Stomach (tissue), 8 donors: ENCODE measurements at regions not wholly inside any gene's neighbourhood (a gene's known extent, or its start where the extent isn't known, plus 50 kb on each side); places are given as distances from the start of the nearest gene placed in this dataset.

Experiments
- DNase-seq, 2 donors: peaks; one replicate each; pipeline versions ENCODE4 v3.0.0 to v3.0.0-alpha.2; 2013 to 2019
- H3K27ac ChIP-seq, 5 donors: fragments of 200-600 bp in 4 of 5; sonication (generic) in 4 of 5; one replicate each; pipeline ENCODE4 v1.5.1; 2013 to 2019; ENCODE audit warnings: mild to moderate bottlenecking in 1 of 5, moderate library complexity in 1 of 5
- H3K27me3 ChIP-seq, 3 donors: fragments of 200-600 bp; sonication (generic); one replicate each; pipeline ENCODE4 v1.5.1; 2017 to 2019; ENCODE audit warnings: mixed run types in 1 of 3
- H3K36me3 ChIP-seq, 4 donors: fragments of 200-600 bp; sonication (generic); 1 replicate in 3 of 4; 2 replicates in 1 of 4; pipeline ENCODE4 v1.5.1; 2016 to 2019
- H3K4me1 ChIP-seq, 4 donors: fragments of 200-600 bp; sonication (generic); one replicate each; pipeline ENCODE4 v1.5.1; 2016 to 2019
- H3K4me3 ChIP-seq, 4 donors: fragments of 200-600 bp; sonication (generic) in 3 of 4; one replicate each; pipeline ENCODE4 v1.5.1; 2016 to 2019; ENCODE audit warnings: mild to moderate bottlenecking in 1 of 4
- H3K9me3 ChIP-seq, 4 donors: fragments of 200-600 bp; sonication (generic); one replicate each; pipeline ENCODE4 v1.5.1; 2016 to 2019
- CTCF ChIP-seq, 7 experiments: fragments of 450-650 bp in 4 of 7; fragments of 200-600 bp in 3 of 7; sonication (generic) in 3 of 7; IDR thresholded peaks; one replicate each; pipeline ENCODE4 v1.5.1; 2016 to 2019; ENCODE audit warnings: antibody characterized with exemption in 7 of 7, control low read depth in 2 of 7, mild to moderate bottlenecking in 1 of 7
- EP300 ChIP-seq: sonication (generic); formaldehyde crosslinking; IDR thresholded peaks from one replicate; pipeline ENCODE4 v1.6.1; 2017; ENCODE audit warnings: antibody characterized with exemption
- POLR2A ChIP-seq, 4 donors: fragments of 450-650 bp; IDR thresholded peaks; one replicate each; pipeline ENCODE4 v1.6.1; 2016; ENCODE audit warnings: antibody characterized with exemption in 4 of 4, control low read depth in 2 of 4, mild to moderate bottlenecking in 1 of 4, moderate library complexity in 1 of 4
- POLR2AphosphoS5 ChIP-seq, 3 donors: sonication (generic); formaldehyde crosslinking; IDR thresholded peaks; one replicate each; pipeline ENCODE4 v1.6.1; 2016; ENCODE audit warnings: antibody characterized with exemption in 3 of 3
- WGBS, 5 donors: extraction: QIAGEN DNeasy Blood & Tissue Kit in 3 of 5; methylation state at CpG; one replicate each; pipeline versions ENCODE4 v1.1.5 to v1.1.7; 2013 to 2018; 5-methylcytosine and 5-hydroxymethylcytosine counted together
- intact Hi-C: fragments of 100-400 bp; cut with DNase I; formaldehyde crosslinking; loops from one replicate; pipeline ENCODE4 v1.15.1; 2023; ENCODE audit warnings: low total_unique reads
- donor health status: healthy with polysubstance abuse.
- donor health status: Bipolar disorder and iron deficiency.
- donor health status: healthy.

GRCh38 chr12:107967170-107967569 lies 161.9 kb upstream of the WSCD2 start:
- no peak for TF ChIP-seq EP300
- no peak for TF ChIP-seq POLR2AphosphoS5 (IDR thresholded peaks at IDR 0.05)
- TF ChIP-seq POLR2A (IDR thresholded peaks at IDR 0.05): no peak
- no peak for DNase-seq
- no peaks in the 10 kb centered on the region for H3K4me1 ChIP-seq
- 51 to 72% (median 70%) methylated on average over 4 of the region's 4 CpGs for WGBS, 5 donors
- H3K27ac ChIP-seq: no peak overlapping the region
- H3K9me3 ChIP-seq: no peaks in the 10 kb centered on the region
- H3K36me3 ChIP-seq: no peaks in the 10 kb centered on the region
- intact Hi-C loops: no loop called here
- peaks cover 0 to 16% (median 0%) of the 10 kb centered on the region in 3 donors for H3K27me3 ChIP-seq
- H3K4me3 ChIP-seq: no peak overlapping the region

GRCh38 chr12:107973950-107974349 lies 155.1 kb upstream of the WSCD2 start:
- Histone ChIP-seq H3K36me3 (no peaks in the 10 kb centered on the region), H3K4me1 (no peaks in the 10 kb centered on the region), H3K27me3 (no peaks in the 10 kb centered on the region), H3K9me3 (peaks cover 0 to 15% (median 8%) of the 10 kb centered on the region in 4 donors), H3K27ac (no peak overlapping the region), H3K4me3 (no peak overlapping the region)
- DNase-seq: no peak
- intact Hi-C loops: no loop called here
- TF ChIP-seq CTCF (IDR thresholded peaks at IDR 0.05): no peak
- TF ChIP-seq POLR2AphosphoS5 (IDR thresholded peaks at IDR 0.05): no peak
- TF ChIP-seq POLR2A (IDR thresholded peaks at IDR 0.05): no peak
- TF ChIP-seq EP300: no peak

- no peak for DNase-seq
- intact Hi-C loops: no loop called here
- Histone ChIP-seq H3K27me3 (no peaks in the 10 kb centered on the region), H3K4me1 (no peaks in the 10 kb centered on the region), H3K36me3 (no peaks in the 10 kb centered on the region), H3K4me3 (no peak overlapping the region), H3K27ac (no peak overlapping the region), H3K9me3 (peaks cover 0 to 15% (median 8%) of the 10 kb centered on the region in 4 donors)
- no peak for TF ChIP-seq EP300
These were observed 152.8 kb upstream of the WSCD2 start for GRCh38 chr12:107976331-107976730.

- intact Hi-C loops: no loop called here
- no peaks in the 10 kb centered on the region for H3K27me3 ChIP-seq
- peaks cover 0 to 15% (median 7%) of the 10 kb centered on the region in 4 donors for H3K9me3 ChIP-seq
- no peak for DNase-seq
- 45 to 63% (median 59%) methylated on average over 5 of the region's 5 CpGs for WGBS, 5 donors
- H3K4me3 ChIP-seq: no peak overlapping the region
- no peaks in the 10 kb centered on the region for H3K4me1 ChIP-seq
- H3K27ac ChIP-seq: no peak overlapping the region
- no peak for TF ChIP-seq EP300
- TF ChIP-seq CTCF (IDR thresholded peaks at IDR 0.05): no peak
- no peak for TF ChIP-seq POLR2AphosphoS5 (IDR thresholded peaks at IDR 0.05)
- H3K36me3 ChIP-seq: no peaks in the 10 kb centered on the region
These were observed 150.9 kb upstream of the WSCD2 start for GRCh38 chr12:107978201-107978600.

GRCh38 chr12:107978641-107979040 lies 150.4 kb upstream of the WSCD2 start:
- DNase-seq: no peak
- H3K27ac ChIP-seq: no peak overlapping the region
- TF ChIP-seq CTCF (IDR thresholded peaks at IDR 0.05) (no peak), POLR2A (IDR thresholded peaks at IDR 0.05) (no peak), EP300 (no peak), POLR2AphosphoS5 (IDR thresholded peaks at IDR 0.05) (no peak)
- no peak overlapping the region for H3K4me3 ChIP-seq
- WGBS, 5 donors: 67 to 84% (median 78%) methylated on average over 4 of the region's 4 CpGs
- H3K27me3 ChIP-seq: no peaks in the 10 kb centered on the region
- peaks cover 0 to 15% (median 5%) of the 10 kb centered on the region in 4 donors for H3K9me3 ChIP-seq
- intact Hi-C loops: no loop called here
- H3K36me3 ChIP-seq: no peaks in the 10 kb centered on the region
- H3K4me1 ChIP-seq: no peaks in the 10 kb centered on the region
